Astrocyte of the spinal cord (primary cell): ENCODE measurements at regions not wholly inside any gene's neighbourhood (a gene's known extent, or its start where the extent isn't known, plus 50 kb on each side); places are given as distances from the start of the nearest gene placed in this dataset.
"Not testable (repeated sequence)": the region's sequence is repeated elsewhere in the genome, so short reads cannot be mapped to it uniquely, and the experiment has no call there.

Experiments used
- DNase-seq: peaks from one replicate; pipeline ENCODE4 v3.0.0; 2011; ENCODE audit warnings: low read depth, low spot score
- H3K4me3 ChIP-seq: 2 replicates; pipeline ENCODE4 v1.5.1; 2011; ENCODE audit warnings: low read depth, mild to moderate bottlenecking, low read length, moderate library complexity
- in situ Hi-C: cut with HindIII; loops from 2 replicates; pipeline ENCODE4 v1.10.0; 2017; ENCODE audit warnings: low sequenced_read_pairs
- TF ChIP-seq, protein P1 (sequence below): IDR thresholded peaks from 2 replicates; pipeline ENCODE4 v1.5.1; 2012; ENCODE audit warnings: low read depth, mild to moderate bottlenecking, low read length, inconsistent platforms

DNA sequence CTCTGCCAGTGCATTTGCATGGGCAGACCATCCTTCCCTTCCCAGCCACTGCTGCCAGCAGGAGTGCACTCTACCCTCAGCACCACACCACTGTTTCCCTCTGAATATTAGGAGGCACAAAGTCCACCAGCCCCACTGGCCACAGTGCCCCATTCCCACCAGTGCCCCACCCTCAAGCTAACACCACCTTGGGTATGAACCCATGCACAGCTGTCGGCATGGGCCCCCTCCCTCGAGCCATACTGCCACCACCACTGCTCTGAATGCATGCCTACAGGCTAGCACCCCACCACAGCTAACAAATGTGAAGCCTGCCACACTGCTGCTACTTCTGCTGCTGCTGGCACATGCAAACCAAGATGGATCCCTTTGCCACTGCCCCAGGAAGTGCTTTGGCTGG is 810.4 kb downstream of the TRAM1L1 start:
- H3K4me3 ChIP-seq: no peak overlapping the region
- TF ChIP-seq, protein P1, sequence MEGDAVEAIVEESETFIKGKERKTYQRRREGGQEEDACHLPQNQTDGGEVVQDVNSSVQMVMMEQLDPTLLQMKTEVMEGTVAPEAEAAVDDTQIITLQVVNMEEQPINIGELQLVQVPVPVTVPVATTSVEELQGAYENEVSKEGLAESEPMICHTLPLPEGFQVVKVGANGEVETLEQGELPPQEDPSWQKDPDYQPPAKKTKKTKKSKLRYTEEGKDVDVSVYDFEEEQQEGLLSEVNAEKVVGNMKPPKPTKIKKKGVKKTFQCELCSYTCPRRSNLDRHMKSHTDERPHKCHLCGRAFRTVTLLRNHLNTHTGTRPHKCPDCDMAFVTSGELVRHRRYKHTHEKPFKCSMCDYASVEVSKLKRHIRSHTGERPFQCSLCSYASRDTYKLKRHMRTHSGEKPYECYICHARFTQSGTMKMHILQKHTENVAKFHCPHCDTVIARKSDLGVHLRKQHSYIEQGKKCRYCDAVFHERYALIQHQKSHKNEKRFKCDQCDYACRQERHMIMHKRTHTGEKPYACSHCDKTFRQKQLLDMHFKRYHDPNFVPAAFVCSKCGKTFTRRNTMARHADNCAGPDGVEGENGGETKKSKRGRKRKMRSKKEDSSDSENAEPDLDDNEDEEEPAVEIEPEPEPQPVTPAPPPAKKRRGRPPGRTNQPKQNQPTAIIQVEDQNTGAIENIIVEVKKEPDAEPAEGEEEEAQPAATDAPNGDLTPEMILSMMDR: no peak
- no peak for DNase-seq
- in situ Hi-C loops: no loop called here

- in situ Hi-C loops: no loop called here
- no peak for DNase-seq
- H3K4me3 ChIP-seq: no peak overlapping the region
- TF ChIP-seq, protein P1: no peak
These were observed 813.0 kb downstream of the TRAM1L1 start for GRCh38 chr4:116272336-116272735.

DNA sequence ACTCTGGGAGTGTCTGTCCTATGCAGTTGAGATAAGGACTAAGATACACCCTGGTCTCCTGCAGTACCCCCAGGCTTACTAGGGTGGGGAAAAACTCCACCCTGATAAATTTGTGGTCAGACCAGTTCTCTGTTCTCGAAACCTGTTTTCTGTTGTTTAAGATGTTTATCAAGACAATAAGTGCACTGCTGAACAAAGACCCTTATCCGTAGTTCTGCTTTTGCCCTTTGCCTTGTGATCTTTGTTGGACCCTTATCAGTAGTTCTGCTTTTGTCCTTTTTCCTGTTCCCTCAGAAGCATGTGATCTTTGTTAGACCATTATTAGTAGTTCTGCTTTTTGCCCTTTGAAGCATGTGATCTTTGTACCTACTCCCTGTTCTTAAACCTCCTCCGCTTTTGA is 824.4 kb downstream of the TRAM1L1 start:
- DNase-seq, H3K4me3 ChIP-seq, in situ Hi-C loops: not testable (repeated sequence)

- in situ Hi-C loops: no loop called here
- TF ChIP-seq, protein P1: no peak
- no peak overlapping the region for H3K4me3 ChIP-seq
- no peak for DNase-seq
These were observed 840.6 kb downstream of the TRAM1L1 start for GRCh38 chr4:116244771-116245170.

- no peak overlapping the region for H3K4me3 ChIP-seq
These were observed 841.9 kb downstream of the TRAM1L1 start for GRCh38 chr4:116243431-116243830.

DNA sequence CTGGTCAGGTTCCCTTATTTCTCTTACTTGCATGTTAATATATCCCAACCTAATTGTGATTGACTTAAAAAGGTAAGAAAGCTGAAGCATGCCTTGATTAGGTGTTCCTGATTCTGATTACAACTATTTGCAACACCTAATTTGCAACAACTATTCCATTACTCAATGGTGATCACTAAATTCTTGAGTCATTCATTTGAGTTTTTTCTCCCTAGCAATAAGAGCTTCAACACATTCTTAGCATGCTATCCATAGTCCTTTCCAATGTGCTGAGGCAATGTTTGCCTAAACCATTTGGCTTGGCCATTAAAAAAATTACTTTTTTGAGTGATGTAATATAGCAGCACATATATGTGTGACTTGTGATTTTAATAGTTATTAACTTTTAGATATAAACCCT is 851.4 kb downstream of the TRAM1L1 start:
- in situ Hi-C loops: no loop called here
- TF ChIP-seq, protein P1: no peak
- no peak overlapping the region for H3K4me3 ChIP-seq
- DNase-seq: no peak

More at GRCh38 chr4:116243431-116243830, 841.9 kb downstream of the TRAM1L1 start:
- DNase-seq: no peak
- in situ Hi-C loops: no loop called here
- TF ChIP-seq, protein P1: no peak

DNA sequence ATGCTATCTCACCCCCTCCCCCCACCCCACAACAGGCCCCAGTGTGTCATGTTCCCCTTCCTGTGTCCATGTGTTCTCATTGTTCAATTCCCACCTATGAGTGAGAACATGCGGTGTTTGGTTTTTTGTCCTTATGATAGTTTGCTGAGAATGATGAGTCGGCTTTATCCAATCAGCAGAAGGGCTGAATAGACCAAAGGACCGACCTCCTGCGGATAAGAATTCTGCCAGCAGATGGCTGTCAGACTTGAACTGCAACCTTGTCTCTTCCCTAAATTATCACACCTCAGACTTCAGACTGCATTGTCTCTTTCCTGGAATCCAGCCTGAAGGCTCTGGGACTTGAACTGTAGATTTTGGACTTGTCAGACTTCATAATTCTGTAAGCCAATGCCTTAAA is 853.4 kb downstream of the TRAM1L1 start:
- DNase-seq, in situ Hi-C loops, H3K4me3 ChIP-seq: not testable (repeated sequence)

DNA sequence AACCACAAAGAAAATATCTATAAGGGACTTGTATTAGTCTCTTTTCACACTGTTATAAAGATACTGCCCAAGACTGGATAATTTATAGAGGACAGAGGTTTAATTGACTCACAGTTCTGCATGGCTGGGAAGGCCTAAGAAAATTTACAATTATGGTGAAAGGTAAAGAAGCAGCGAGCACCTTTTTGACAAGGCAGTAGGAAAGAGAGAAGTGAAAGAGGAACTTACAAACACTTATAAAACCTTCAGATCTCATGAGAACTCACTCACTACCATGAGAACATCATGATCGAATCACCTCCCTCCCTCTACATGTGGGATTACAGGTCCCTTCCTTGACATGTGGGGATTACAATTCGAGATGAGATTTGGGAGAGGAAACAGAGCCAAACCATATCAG is 856.0 kb downstream of the TRAM1L1 start:
- in situ Hi-C loops: no loop called here
- H3K4me3 ChIP-seq: no peak overlapping the region
- DNase-seq: no peak
- TF ChIP-seq, protein P1: no peak
